HEK293T (cell line): ENCODE measurements at regions not wholly inside any gene's neighbourhood (a gene's known extent, or its start where the extent isn't known, plus 50 kb on each side); places are given as distances from the start of the nearest gene placed in this dataset.

ENCODE experiments used
- CTCF ChIA-PET: fragments of 350-600 bp; formaldehyde crosslinking; extraction: SDS; loops from one replicate; lab custom pipeline; 2021; ENCODE audit warnings: antibody characterized with exemption, inconsistent platforms; lab: Yijun Ruan, JAX
- POLR2A ChIA-PET: fragments of 350-600 bp; formaldehyde crosslinking; extraction: SDS; loops from one replicate; lab custom pipeline; 2020; ENCODE audit warnings: antibody characterized with exemption, inconsistent platforms; lab: Yijun Ruan, JAX
- DNase-seq: peaks from one replicate; pipeline ENCODE4 v3.0.0; 2012; ENCODE audit warnings: mixed read lengths; ENCODE audit errors: extremely low spot score
- ARNT ChIP-seq: fragments of 450-650 bp; IDR thresholded peaks from 2 replicates; pipeline ENCODE4 v1.6.1; 2017; ENCODE audit warnings: mild to moderate bottlenecking
- BHLHE40 ChIP-seq: fragments of 450-650 bp; IDR thresholded peaks from 2 replicates; pipeline ENCODE4 v1.6.1; 2016; ENCODE audit warnings: mild to moderate bottlenecking, moderate library complexity, borderline replicate concordance
- CTBP1 ChIP-seq: fragments of 450-650 bp; IDR thresholded peaks from 2 replicates; pipeline ENCODE4 v1.6.1; 2016; ENCODE audit warnings: borderline replicate concordance
- ELF4 ChIP-seq: fragments of 450-650 bp; IDR thresholded peaks from 2 replicates; pipeline ENCODE4 v1.6.1; 2017; ENCODE audit warnings: antibody characterized with exemption
- FOXA1 ChIP-seq: fragments of 450-650 bp; IDR thresholded peaks from 2 replicates; pipeline ENCODE4 v1.6.1; 2016; ENCODE audit warnings: mild to moderate bottlenecking
- FOXK2 ChIP-seq: fragments of 450-650 bp; IDR thresholded peaks from 2 replicates; pipeline ENCODE4 v1.6.1; 2016; ENCODE audit warnings: mild to moderate bottlenecking
- FOXM1 ChIP-seq: fragments of 450-650 bp; IDR thresholded peaks from 2 replicates; pipeline ENCODE4 v1.6.1; 2017; ENCODE audit warnings: mild to moderate bottlenecking, borderline replicate concordance
- HDGF ChIP-seq: fragments of 450-650 bp; IDR thresholded peaks from 2 replicates; pipeline ENCODE4 v1.6.1; 2017; ENCODE audit warnings: antibody characterized with exemption, borderline replicate concordance
- L3MBTL2 ChIP-seq: fragments of 450-650 bp; conservative IDR thresholded peaks from 2 replicates; pipeline ENCODE4 v1.6.1; 2016; ENCODE audit warnings: mild to moderate bottlenecking
- LEF1 ChIP-seq: fragments of 450-650 bp; IDR thresholded peaks from 2 replicates; pipeline ENCODE4 v1.6.1; 2017; ENCODE audit warnings: mild to moderate bottlenecking, borderline replicate concordance
- NFRKB ChIP-seq: fragments of 450-650 bp; IDR thresholded peaks from 2 replicates; pipeline ENCODE4 v1.6.1; 2016; ENCODE audit warnings: mild to moderate bottlenecking, moderate library complexity
- PKNOX1 ChIP-seq: fragments of 450-650 bp; IDR thresholded peaks from 2 replicates; pipeline ENCODE4 v1.6.1; 2016
- SP1 ChIP-seq: fragments of 450-650 bp; IDR thresholded peaks from 2 replicates; pipeline ENCODE4 v1.6.1; 2017
- SUZ12 ChIP-seq: fragments of 450-650 bp; IDR thresholded peaks from 2 replicates; pipeline ENCODE4 v1.6.1; 2016; ENCODE audit warnings: mild to moderate bottlenecking
- TARDBP ChIP-seq: fragments of 450-650 bp; IDR thresholded peaks from 2 replicates; pipeline ENCODE4 v1.6.1; 2016
- ZNF384 ChIP-seq: fragments of 450-650 bp; IDR thresholded peaks from 2 replicates; pipeline ENCODE4 v1.6.1; 2016

GRCh38 chr4:178881937-178882336 lies 1439.7 kb upstream of the AGA start:
- DNase-seq = no peak
- ChIA-PET CTCF (no interaction called here), POLR2A (no interaction called here)
- no peak for TF ChIP-seq SP1
- TF ChIP-seq FOXM1 = no peak
- no peak for TF ChIP-seq BHLHE40
- TF ChIP-seq FOXK2 = no peak
- no peak for TF ChIP-seq CTBP1

- TF ChIP-seq CTBP1 = no peak
- no peak for TF ChIP-seq TARDBP
- no peak for TF ChIP-seq SP1
- no peak for TF ChIP-seq PKNOX1
- no peak for TF ChIP-seq SUZ12
- TF ChIP-seq ZNF384 = no peak
- ChIA-PET POLR2A (no interaction called here), CTCF (no interaction called here)
- no peak for DNase-seq
Observed at GRCh38 chr4:178894126-178894525, 1451.9 kb upstream of the AGA start.

- ChIA-PET POLR2A (no interaction called here), CTCF (interaction anchor here (0.6 kb wide), 1 partner anchor 79 kb away, joined by 4 read pairs; no protein-coding TSS in a partner anchor)
- no peak for DNase-seq
- TF ChIP-seq CTBP1 (no peak), FOXK2 (no peak), LEF1 (no peak), FOXA1 (no peak), ARNT (no peak), TARDBP (no peak), ELF4 (no peak), HDGF (no peak), BHLHE40 (no peak), NFRKB (no peak), FOXM1 (no peak), L3MBTL2 (no peak), SP1 (no peak), SUZ12 (no peak), PKNOX1 (no peak), ZNF384 (no peak)
Observed at GRCh38 chr4:178899084-178899483, 1456.8 kb upstream of the AGA start.

GRCh38 chr4:178917756-178918155 lies 1475.5 kb upstream of the AGA start:
- CTCF ChIA-PET = no interaction called here
- DNase-seq = no peak
- POLR2A ChIA-PET = no interaction called here
- no peak for TF ChIP-seq FOXA1
- TF ChIP-seq FOXK2 = no peak
- TF ChIP-seq LEF1 = no peak
- no peak for TF ChIP-seq CTBP1
- no peak for TF ChIP-seq ARNT
- TF ChIP-seq FOXM1 = no peak
- TF ChIP-seq SP1 = no peak
- no peak for TF ChIP-seq HDGF
- no peak for TF ChIP-seq L3MBTL2
- no peak for TF ChIP-seq BHLHE40

GRCh38 chr4:178937130-178937529 lies 1494.9 kb upstream of the AGA start:
- ChIA-PET CTCF (no interaction called here), POLR2A (no interaction called here)
- no peak for DNase-seq
- TF ChIP-seq SUZ12 (no peak), FOXK2 (no peak), CTBP1 (no peak), L3MBTL2 (no peak), FOXA1 (no peak), ELF4 (no peak), ARNT (no peak), HDGF (no peak), NFRKB (no peak), PKNOX1 (no peak), FOXM1 (no peak)

- TF ChIP-seq FOXA1 (no peak), BHLHE40 (no peak), L3MBTL2 (no peak), PKNOX1 (no peak), HDGF (no peak), ELF4 (no peak), ARNT (no peak)
- ChIA-PET POLR2A (no interaction called here), CTCF (no interaction called here)
- no peak for DNase-seq
Observed at GRCh38 chr4:178941975-178942374, 1499.7 kb upstream of the AGA start.
